GM19468 (cell line): ENCODE measurements at regions not wholly inside any gene's neighbourhood (a gene's known extent, or its start where the extent isn't known, plus 50 kb on each side); places are given as distances from the start of the nearest gene placed in this dataset.
"Not testable (repeated sequence)": the region's sequence is repeated elsewhere in the genome, so short reads cannot be mapped to it uniquely, and the experiment has no call there.

Experiments used
- ATAC-seq: cut with Tn5 transposase; IDR thresholded peaks from one replicate; pipeline ENCODE4 v1.9.1; 2021; ENCODE audit warnings: mild to moderate bottlenecking, moderate library complexity, moderate number of reproducible peaks; ENCODE audit not compliant: unreplicated experiment; ENCODE audit errors: extremely low read depth

- ATAC-seq, result no peak
These were observed 161.5 kb downstream of the SOX3 start for GRCh38 chrX:140343226-140343868.

GRCh38 chrX:140342410-140342809 is 162.5 kb downstream of the SOX3 start:
- no peak for ATAC-seq

GRCh38 chrX:140337263-140337662 is 167.6 kb downstream of the SOX3 start:
- ATAC-seq, result no peak

DNA sequence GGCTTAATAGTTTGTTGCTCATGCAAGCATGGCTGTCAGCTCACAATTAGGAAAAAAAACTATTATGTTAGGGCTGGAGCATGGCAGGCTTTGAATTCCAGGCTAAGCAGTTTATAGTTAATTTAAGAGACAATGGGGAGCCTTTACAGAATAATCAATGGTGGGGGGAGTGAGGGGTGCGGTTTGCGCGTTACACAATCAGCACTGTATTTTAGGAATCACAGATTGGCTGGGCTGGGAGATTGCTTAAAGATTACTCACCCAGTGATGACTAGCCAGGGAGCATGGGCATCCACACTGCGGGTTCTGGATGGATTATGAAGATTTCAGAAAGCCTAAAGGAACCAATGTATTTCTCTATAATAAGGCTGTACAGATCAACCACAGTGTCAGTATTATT is 186.6 kb downstream of the SOX3 start:
- no peak for ATAC-seq

DNA sequence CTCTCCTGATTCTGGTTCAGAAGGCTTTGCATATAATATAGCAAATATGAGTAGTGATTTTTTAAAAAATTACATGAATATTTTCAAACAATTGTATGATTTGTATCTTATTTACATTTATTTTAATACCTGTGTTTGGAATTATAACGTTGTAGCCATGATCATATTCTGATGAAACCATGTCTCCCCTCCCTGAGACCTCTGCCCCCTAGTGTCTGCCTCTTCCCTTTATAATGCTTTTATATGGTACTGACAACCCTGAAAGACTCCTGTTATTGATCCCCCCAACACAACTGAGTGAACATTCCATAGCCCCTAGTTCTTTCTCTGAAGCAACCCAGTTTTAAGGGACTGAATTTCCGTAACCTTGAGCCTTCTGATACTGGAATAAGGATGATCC is 187.4 kb downstream of the SOX3 start:
- no peak for ATAC-seq

DNA sequence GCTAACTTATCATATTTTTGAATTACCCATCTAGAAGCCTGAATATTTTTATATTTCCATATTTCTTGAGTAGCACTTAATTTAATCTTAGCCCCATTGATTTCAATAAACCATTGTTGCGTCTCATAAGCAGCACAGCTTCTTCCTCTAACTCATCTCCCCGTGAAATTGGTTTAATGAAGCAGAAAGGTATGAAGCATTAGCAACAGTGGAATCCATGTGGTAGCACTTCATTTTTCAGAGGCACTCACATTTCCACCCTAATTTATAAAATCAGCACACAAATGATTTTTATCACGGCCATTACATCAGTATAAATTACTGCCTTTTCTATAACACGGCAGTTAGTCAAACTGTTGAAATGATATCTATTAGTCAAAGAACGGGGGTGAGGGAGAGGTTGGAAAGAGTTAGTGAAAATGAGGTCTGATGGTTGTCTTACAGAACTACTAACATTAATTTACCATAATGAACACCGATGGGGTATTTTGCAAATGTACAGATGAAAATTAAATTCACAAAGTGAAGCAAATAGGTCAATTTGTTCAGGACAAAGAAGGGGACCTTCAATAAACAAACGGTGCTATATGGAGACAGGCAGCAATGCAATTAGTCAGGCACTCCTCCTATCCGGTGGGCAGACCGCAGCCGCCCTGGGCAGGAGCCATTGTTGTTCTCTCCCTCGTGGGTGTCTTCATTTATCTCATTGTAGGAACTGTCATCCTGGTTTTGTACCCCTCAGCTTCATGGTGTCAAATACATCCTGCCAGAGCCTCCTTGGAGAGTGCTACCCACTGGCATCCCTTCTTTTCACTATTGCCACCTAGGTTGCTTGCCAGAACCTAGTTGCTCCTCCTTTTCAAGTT is 205.7 kb downstream of the SOX3 start:
- ATAC-seq, result no peak

- no peak for ATAC-seq
These were observed 207.6 kb downstream of the SOX3 start for GRCh38 chrX:140297273-140297672.

DNA sequence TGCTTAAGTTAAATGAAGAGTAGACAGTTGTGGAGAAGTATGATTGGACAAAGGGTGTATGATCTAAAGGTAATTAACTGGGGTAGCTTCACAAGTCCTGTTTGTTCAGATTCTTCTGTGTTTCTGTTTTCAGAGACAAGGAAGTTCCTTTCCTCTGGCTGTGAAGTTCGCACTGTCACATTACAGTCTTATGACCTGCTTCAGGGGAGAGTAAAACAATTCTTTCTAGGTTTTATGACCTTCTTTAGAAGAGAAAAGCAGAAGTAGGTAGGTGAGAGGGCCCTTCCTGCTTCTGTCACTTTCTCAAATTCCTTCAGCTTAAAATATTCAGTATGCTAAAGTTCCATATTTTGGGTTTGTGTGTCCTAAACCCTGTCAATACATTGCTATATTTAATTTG is 211.9 kb downstream of the SOX3 start:
- ATAC-seq, result no peak

DNA sequence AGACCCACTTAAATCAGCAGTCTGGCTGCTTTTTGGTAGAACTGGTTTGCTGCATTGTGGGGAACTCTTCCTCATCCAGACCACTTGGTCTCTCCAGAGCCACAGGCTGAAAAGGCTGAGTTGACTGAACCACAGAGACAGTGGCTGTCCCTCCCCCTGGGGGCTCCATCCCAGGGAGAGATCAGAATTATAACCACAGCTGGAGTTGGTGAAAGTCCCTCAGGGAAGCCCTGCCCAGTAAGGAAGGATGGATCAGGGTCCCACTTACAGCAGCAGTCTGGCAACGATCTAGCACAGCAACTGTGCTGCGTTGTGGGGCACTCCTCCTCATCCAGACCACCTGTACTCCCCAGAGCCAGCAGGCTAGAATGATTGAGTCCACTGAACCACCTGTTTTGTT is 212.7 kb downstream of the SOX3 start:
- no peak for ATAC-seq

DNA sequence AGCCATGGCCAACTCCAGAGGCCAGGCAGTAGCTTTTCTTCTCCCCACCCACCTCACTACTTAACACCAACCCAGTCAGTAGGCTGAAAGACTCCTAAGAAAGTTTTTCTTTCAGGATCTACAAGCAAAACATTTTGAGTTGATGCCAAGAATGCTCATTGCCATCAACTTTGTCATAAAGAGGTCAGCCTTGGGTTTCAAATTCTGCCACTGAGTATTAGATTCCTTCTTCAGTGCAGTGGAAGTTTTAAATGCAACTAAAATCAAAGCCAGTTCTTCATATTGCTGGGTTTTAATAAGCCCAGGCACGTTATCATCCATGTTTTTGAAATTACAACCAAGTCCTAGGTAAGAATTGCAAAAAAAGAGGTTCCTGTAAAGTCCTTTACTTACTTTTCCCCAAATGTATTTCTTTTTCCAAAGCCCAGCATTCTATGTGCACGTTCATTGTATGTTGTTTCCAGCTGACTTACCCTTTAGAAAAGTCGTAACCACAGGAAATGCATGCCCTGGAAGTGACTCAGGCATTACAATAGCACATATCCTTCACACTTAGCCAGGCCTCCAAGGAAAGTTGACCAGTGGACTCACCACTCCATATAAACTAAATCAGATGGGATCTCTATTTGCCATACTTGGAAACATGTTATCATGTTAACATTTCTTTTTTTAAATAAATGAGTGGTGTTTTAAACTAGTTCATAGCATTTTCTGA is 229.9 kb downstream of the SOX3 start:
- no peak for ATAC-seq

DNA sequence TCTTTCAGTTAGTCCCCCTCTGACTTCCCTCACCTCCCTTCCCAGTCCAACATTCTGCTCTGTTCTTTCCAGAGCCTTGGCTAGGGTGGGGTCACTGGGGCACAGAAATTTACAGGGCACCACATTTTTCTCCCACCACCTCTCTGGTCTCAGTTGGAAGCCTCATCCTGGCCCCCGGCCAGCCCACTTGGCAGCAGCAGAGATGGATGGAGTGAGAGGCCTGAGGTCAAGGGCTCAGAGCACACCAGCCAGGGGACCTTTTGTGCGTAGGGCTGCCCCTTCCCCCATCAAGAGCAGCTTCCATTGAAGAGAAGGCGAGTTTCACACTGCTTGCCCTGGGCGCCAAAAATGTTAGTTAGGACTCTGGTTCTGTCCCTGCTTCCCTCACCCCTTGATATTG is 230.9 kb downstream of the SOX3 start:
- no peak for ATAC-seq

DNA sequence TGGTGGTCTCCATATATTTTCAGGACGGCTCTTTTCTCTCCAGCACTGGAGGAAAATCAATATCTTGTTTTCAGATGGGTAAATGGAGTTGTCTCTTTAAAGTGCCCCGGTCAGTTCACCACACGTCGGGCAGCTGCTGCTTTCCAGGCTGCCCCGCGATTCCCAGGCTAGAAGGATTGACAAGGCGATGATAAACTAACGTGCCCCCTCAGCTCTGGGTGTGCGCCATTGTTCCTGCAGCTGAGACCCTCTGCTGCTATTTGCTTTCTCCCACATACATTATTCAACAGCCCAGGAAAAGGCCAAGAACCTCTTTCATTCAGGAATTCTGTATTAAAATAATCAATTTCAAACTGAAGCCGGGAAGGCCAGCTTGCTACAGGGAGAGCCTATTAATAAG is 254.5 kb downstream of the SOX3 start:
- no peak for ATAC-seq

- no peak for ATAC-seq
These were observed 255.8 kb downstream of the SOX3 start for GRCh38 chrX:140249088-140249487.

GRCh38 chrX:140229191-140229590 is 263.9 kb upstream of the CXorf66 start:
- no peak for ATAC-seq

GRCh38 chrX:140226037-140226436 is 260.7 kb upstream of the CXorf66 start:
- ATAC-seq, result not testable (repeated sequence)

- not testable (repeated sequence) for ATAC-seq
These were observed 250.6 kb upstream of the CXorf66 start for GRCh38 chrX:140215894-140216293.

- ATAC-seq, result not testable (repeated sequence)
These were observed 249.2 kb upstream of the CXorf66 start for GRCh38 chrX:140214518-140214917.

DNA sequence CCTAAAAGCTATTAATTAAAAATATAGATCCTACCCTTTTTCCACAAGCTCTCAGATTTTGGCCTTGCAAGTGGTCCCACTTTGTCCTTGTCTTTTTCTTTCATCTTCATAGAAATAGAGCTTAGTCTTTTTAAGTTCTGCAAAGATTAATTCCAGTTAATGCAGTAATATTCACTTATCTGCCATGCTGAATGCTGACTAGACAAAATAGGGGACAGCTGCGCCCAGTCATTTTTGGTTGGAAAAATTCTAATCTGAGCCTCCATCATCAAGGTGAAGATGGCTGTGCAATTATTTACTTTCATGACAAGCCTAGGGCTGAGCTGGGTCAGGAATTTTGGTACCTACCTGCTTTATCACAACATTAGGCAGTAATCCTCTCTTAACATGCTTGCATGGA is 241.3 kb upstream of the CXorf66 start:
- no peak for ATAC-seq

DNA sequence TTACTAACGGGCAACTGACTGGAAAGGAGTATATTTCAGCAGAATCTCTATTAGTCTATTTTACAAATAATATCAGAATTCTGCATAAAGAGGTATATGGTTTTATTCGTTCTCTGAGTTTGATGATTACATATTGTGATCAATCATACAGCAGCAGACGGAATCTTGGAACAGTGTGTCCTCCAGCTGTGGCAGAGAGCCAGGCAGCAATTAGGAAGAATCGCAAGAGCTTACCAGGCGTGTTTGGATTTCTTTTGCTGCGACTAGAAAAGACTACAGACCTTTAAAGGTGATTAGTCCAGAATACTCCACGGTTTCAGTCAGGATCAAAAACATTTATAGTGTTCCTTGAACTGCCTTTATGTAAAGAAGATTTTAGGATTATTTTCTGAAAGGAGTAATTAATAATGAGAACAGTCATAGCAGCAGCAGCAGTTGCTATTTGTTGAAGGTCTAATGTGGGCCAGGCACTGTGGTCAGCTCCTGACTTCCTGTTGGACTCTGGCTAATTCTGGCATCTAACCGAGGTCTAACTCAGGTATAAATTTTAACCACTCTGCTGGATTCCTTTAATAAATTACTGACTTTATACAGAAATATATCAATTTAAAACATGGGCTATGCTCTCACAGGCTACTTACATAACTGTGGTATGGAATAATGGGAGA is 225.3 kb upstream of the CXorf66 start:
- no peak for ATAC-seq

DNA sequence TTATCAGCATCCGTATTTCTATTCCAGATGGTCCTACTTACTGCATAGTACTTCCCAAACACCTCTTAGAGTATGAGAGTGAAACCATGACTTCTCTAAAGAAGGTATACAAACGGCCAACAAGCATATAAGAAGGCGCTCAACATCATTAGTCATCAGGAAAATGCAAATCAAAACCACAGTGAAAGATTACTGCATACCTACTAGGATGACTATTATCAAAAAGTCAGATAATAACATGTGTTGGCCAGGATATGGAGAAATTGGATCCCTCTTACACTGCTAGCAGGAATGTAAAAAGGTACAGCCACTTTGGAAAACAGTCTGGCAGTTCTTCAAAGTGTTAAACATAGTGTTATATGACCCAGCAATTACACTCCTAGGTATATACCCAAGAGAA is 215.3 kb upstream of the CXorf66 start:
- no peak for ATAC-seq

GRCh38 chrX:140177821-140178220 is 212.5 kb upstream of the CXorf66 start:
- no peak for ATAC-seq
